ENCODE measurements at regions not wholly inside any gene's neighbourhood (a gene's known extent, or its start where the extent isn't known, plus 50 kb on each side); places are given as distances from the start of the nearest gene placed in this dataset.

DNA sequence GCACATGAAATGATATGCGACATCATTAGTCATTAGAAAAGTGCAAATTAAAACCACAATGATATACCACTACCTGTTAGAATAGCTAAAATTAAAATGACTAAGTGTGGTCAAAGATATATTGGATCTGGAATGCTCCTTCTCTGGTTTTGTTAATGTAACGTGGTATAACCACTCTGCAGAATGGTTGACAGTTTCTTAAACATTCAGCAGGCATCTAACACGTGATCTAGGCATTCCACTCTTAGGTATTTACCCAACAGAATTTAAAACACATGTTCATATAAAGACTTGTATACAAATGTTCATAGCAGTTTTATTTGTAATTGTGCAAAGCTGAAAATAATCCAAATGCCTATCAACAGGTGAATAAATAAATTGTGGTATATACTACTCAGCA is 165.0 kb upstream of the PLXNA2 start:
- Histone ChIP-seq H3K9me2 (replicated peaks; ENCODE audit: low read depth, low read length) (no peaks in the 10 kb centered on the region), H3K9me3 (ENCODE audit: insufficient read depth, low read depth, low read length) (no peaks in the 10 kb centered on the region), H3K9ac (ENCODE audit: low read depth, low read length, poor library complexity, severe bottlenecking) (no peak overlapping the region), H2AFZ (ENCODE audit: low read length) (no peak overlapping the region), H3K4me2 (ENCODE audit: low read depth, low read length, poor library complexity, severe bottlenecking) (no peak overlapping the region), H3K79me2 (ENCODE audit: insufficient read depth, low read length) (no peaks in the 10 kb centered on the region), H3F3A (ENCODE audit: low read depth) (no peaks in the 10 kb centered on the region), H4K20me1 (ENCODE audit: insufficient read depth, low read length, poor library complexity, severe bottlenecking) (no peaks in the 10 kb centered on the region), H3K4me3 (ENCODE audit: low read length, poor library complexity, severe bottlenecking) (no peak overlapping the region), H3K36me3 (ENCODE audit: insufficient read depth, low read length) (no peaks in the 10 kb centered on the region), H3K4me1 (ENCODE audit: insufficient read depth, low read length, poor library complexity, severe bottlenecking) (no peaks in the 10 kb centered on the region), H3K27me3 (ENCODE audit: insufficient read depth, low read length, poor library complexity, severe bottlenecking) (no peaks in the 10 kb centered on the region)
- TF ChIP-seq, protein P1, sequence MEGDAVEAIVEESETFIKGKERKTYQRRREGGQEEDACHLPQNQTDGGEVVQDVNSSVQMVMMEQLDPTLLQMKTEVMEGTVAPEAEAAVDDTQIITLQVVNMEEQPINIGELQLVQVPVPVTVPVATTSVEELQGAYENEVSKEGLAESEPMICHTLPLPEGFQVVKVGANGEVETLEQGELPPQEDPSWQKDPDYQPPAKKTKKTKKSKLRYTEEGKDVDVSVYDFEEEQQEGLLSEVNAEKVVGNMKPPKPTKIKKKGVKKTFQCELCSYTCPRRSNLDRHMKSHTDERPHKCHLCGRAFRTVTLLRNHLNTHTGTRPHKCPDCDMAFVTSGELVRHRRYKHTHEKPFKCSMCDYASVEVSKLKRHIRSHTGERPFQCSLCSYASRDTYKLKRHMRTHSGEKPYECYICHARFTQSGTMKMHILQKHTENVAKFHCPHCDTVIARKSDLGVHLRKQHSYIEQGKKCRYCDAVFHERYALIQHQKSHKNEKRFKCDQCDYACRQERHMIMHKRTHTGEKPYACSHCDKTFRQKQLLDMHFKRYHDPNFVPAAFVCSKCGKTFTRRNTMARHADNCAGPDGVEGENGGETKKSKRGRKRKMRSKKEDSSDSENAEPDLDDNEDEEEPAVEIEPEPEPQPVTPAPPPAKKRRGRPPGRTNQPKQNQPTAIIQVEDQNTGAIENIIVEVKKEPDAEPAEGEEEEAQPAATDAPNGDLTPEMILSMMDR (conservative IDR thresholded peaks at IDR 0.05; ENCODE audit: low read length): no peak
- no peak for TF ChIP-seq EZH2phosphoT487 (IDR thresholded peaks at IDR 0.05; ENCODE audit: borderline replicate concordance)

DNA sequence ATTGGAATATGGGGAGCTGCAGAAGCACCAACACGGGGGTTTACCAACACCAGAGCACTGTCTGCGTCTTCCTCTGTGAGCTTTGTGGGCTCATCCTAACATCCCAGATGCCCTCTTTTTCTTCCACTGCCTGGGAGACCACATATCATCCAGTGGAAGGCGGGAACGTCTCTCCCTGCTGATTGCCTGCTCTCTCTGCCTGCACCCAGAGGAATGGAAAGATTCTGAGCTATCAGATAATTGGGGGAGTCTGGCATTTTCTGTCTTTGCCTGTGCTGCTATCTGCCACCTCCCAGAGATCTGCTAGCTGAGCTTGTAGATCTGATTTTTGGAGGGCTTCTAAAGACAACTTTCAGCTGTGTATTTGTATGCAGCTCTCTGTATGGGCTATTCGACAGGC is 166.2 kb upstream of the PLXNA2 start:
- TF ChIP-seq, protein P1 (conservative IDR thresholded peaks at IDR 0.05; ENCODE audit: low read length): no peak
- no peak for TF ChIP-seq EZH2phosphoT487 (IDR thresholded peaks at IDR 0.05; ENCODE audit: borderline replicate concordance)
- Histone ChIP-seq H3K36me3 (ENCODE audit: insufficient read depth, low read length) (no peaks in the 10 kb centered on the region), H3K79me2 (ENCODE audit: insufficient read depth, low read length) (no peaks in the 10 kb centered on the region), H3K4me1 (ENCODE audit: insufficient read depth, low read length, poor library complexity, severe bottlenecking) (no peaks in the 10 kb centered on the region), H3K9ac (ENCODE audit: low read depth, low read length, poor library complexity, severe bottlenecking) (no peak overlapping the region), H3K4me2 (ENCODE audit: low read depth, low read length, poor library complexity, severe bottlenecking) (no peak overlapping the region), H2AFZ (ENCODE audit: low read length) (no peak overlapping the region), H3K27me3 (ENCODE audit: insufficient read depth, low read length, poor library complexity, severe bottlenecking) (no peaks in the 10 kb centered on the region), H3K9me3 (ENCODE audit: insufficient read depth, low read depth, low read length) (no peaks in the 10 kb centered on the region), H4K20me1 (ENCODE audit: insufficient read depth, low read length, poor library complexity, severe bottlenecking) (no peaks in the 10 kb centered on the region), H3F3A (ENCODE audit: low read depth) (no peaks in the 10 kb centered on the region), H3K4me3 (ENCODE audit: low read length, poor library complexity, severe bottlenecking) (no peak overlapping the region), H3K9me2 (replicated peaks; ENCODE audit: low read depth, low read length) (no peaks in the 10 kb centered on the region)

DNA sequence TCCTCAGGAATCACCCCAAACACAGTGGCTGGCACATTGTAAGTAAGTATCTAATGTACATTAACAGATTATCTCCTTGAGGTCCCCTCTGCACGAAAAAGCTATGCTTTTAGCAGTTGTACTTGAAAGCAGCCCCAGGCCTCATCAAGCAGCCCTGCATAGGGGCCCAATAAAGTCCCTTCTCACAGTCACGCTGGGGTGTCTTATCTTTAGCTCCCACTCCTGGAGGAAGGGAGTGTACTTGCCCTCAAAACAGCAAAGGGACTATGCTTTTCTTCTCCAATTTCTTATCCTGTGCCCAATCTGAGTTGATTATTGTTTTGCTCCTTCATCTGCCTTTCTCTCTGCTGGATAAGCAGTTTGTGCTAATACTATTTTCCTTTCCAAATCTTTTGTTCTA is 168.8 kb upstream of the PLXNA2 start:
- no peaks in the 10 kb centered on the region for H3K9me3 ChIP-seq (ENCODE audit: insufficient read depth, low read depth, low read length)
- H3K4me2 ChIP-seq (ENCODE audit: low read depth, low read length, poor library complexity, severe bottlenecking): no peak overlapping the region
- H3K27me3 ChIP-seq (ENCODE audit: insufficient read depth, low read length, poor library complexity, severe bottlenecking): no peaks in the 10 kb centered on the region
- no peak for TF ChIP-seq EZH2phosphoT487 (IDR thresholded peaks at IDR 0.05; ENCODE audit: borderline replicate concordance)
- TF ChIP-seq, protein P1 (conservative IDR thresholded peaks at IDR 0.05; ENCODE audit: low read length): no peak
- H3K9me2 ChIP-seq (replicated peaks; ENCODE audit: low read depth, low read length): no peaks in the 10 kb centered on the region
- no peaks in the 10 kb centered on the region for H3K4me1 ChIP-seq (ENCODE audit: insufficient read depth, low read length, poor library complexity, severe bottlenecking)
- no peak overlapping the region for H3K4me3 ChIP-seq (ENCODE audit: low read length, poor library complexity, severe bottlenecking)
- no peaks in the 10 kb centered on the region for H3K79me2 ChIP-seq (ENCODE audit: insufficient read depth, low read length)
- no peak overlapping the region for H2AFZ ChIP-seq (ENCODE audit: low read length)
- no peaks in the 10 kb centered on the region for H3K36me3 ChIP-seq (ENCODE audit: insufficient read depth, low read length)
- H3F3A ChIP-seq (ENCODE audit: low read depth): no peaks in the 10 kb centered on the region
- H4K20me1 ChIP-seq (ENCODE audit: insufficient read depth, low read length, poor library complexity, severe bottlenecking): no peaks in the 10 kb centered on the region
- H3K9ac ChIP-seq (ENCODE audit: low read depth, low read length, poor library complexity, severe bottlenecking): no peak overlapping the region

Data from Loucy (cell line).